ENCODE measurements at regions not wholly inside any gene's neighbourhood (a gene's known extent, or its start where the extent isn't known, plus 50 kb on each side); places are given as distances from the start of the nearest gene placed in this dataset.
"Not testable (repeated sequence)": the region's sequence is repeated elsewhere in the genome, so short reads cannot be mapped to it uniquely, and the experiment has no call there.

GRCh38 chrX:144119490-144119889 lies 235.6 kb downstream of the UBE2NL start:
- H3K9me3 ChIP-seq; intact Hi-C loops (cut with DNase I); H3K4me1 ChIP-seq; H3K27me3 ChIP-seq; H3K27ac ChIP-seq; H3K4me3 ChIP-seq; DNase-seq (ENCODE audit: extremely low spot score in 2 of 2); H3K36me3 ChIP-seq: not testable (repeated sequence)

- H3K36me3 ChIP-seq; H3K27ac ChIP-seq; DNase-seq (ENCODE audit: extremely low spot score in 2 of 2); H3K4me1 ChIP-seq; H3K9me3 ChIP-seq; H3K4me3 ChIP-seq; intact Hi-C loops (cut with DNase I); H3K27me3 ChIP-seq: not testable (repeated sequence)
Observed at GRCh38 chrX:144121566-144121965, 237.7 kb downstream of the UBE2NL start.

- H3K4me1 ChIP-seq; H3K27ac ChIP-seq; DNase-seq (ENCODE audit: extremely low spot score in 2 of 2); intact Hi-C loops (cut with DNase I); H3K4me3 ChIP-seq; H3K27me3 ChIP-seq; H3K36me3 ChIP-seq; H3K9me3 ChIP-seq: not testable (repeated sequence)
Observed at GRCh38 chrX:144127570-144128169, 243.8 kb downstream of the UBE2NL start.

GRCh38 chrX:144129511-144129910 lies 245.6 kb downstream of the UBE2NL start:
- H3K27me3 ChIP-seq; H3K36me3 ChIP-seq; H3K4me1 ChIP-seq; H3K4me3 ChIP-seq; H3K27ac ChIP-seq; intact Hi-C loops (cut with DNase I); H3K9me3 ChIP-seq; DNase-seq (ENCODE audit: extremely low spot score in 2 of 2): not testable (repeated sequence)

GRCh38 chrX:144130507-144130906 lies 246.6 kb downstream of the UBE2NL start:
- not testable (repeated sequence) for H3K9me3 ChIP-seq; H3K4me1 ChIP-seq; DNase-seq (ENCODE audit: extremely low spot score in 2 of 2)

GRCh38 chrX:144131080-144131479 lies 247.2 kb downstream of the UBE2NL start:
- H3K36me3 ChIP-seq; H3K27ac ChIP-seq; H3K4me3 ChIP-seq; H3K9me3 ChIP-seq; H3K27me3 ChIP-seq; H3K4me1 ChIP-seq; intact Hi-C loops (cut with DNase I); DNase-seq (ENCODE audit: extremely low spot score in 2 of 2): not testable (repeated sequence)

More at GRCh38 chrX:144130507-144130906, 246.6 kb downstream of the UBE2NL start:
- H3K4me3 ChIP-seq; H3K27me3 ChIP-seq; intact Hi-C loops (cut with DNase I); H3K27ac ChIP-seq; H3K36me3 ChIP-seq: not testable (repeated sequence)

GRCh38 chrX:144134448-144135119 lies 250.7 kb downstream of the UBE2NL start:
- H3K27ac ChIP-seq, result not testable (repeated sequence)

GRCh38 chrX:144154474-144154873 lies 270.6 kb downstream of the UBE2NL start:
- DNase-seq (ENCODE audit: extremely low spot score in 2 of 2); H3K4me3 ChIP-seq; H3K27me3 ChIP-seq; intact Hi-C loops (cut with DNase I); H3K4me1 ChIP-seq; H3K9me3 ChIP-seq; H3K27ac ChIP-seq; H3K36me3 ChIP-seq: not testable (repeated sequence)

More at GRCh38 chrX:144134448-144135119, 250.7 kb downstream of the UBE2NL start:
- H3K4me1 ChIP-seq; H3K4me3 ChIP-seq; DNase-seq (ENCODE audit: extremely low spot score in 2 of 2); H3K9me3 ChIP-seq; H3K27me3 ChIP-seq; intact Hi-C loops (cut with DNase I); H3K36me3 ChIP-seq: not testable (repeated sequence)

- H3K9me3 ChIP-seq; intact Hi-C loops (cut with DNase I); H3K4me1 ChIP-seq; DNase-seq (ENCODE audit: extremely low spot score in 2 of 2); H3K27me3 ChIP-seq; H3K36me3 ChIP-seq; H3K4me3 ChIP-seq; H3K27ac ChIP-seq: not testable (repeated sequence)
Observed at GRCh38 chrX:144185197-144185596, 301.3 kb downstream of the UBE2NL start.

- H3K27ac ChIP-seq; H3K4me3 ChIP-seq; H3K9me3 ChIP-seq; H3K36me3 ChIP-seq; H3K4me1 ChIP-seq; H3K27me3 ChIP-seq; DNase-seq (ENCODE audit: extremely low spot score in 2 of 2); intact Hi-C loops (cut with DNase I): not testable (repeated sequence)
Observed at GRCh38 chrX:144188489-144188888, 304.6 kb downstream of the UBE2NL start.

- H3K27me3 ChIP-seq; DNase-seq (ENCODE audit: extremely low spot score in 2 of 2); intact Hi-C loops (cut with DNase I); H3K27ac ChIP-seq; H3K4me1 ChIP-seq; H3K36me3 ChIP-seq; H3K4me3 ChIP-seq; H3K9me3 ChIP-seq: not testable (repeated sequence)
Observed at GRCh38 chrX:144197057-144197456, 313.2 kb downstream of the UBE2NL start.

GRCh38 chrX:144202726-144203125 lies 318.9 kb downstream of the UBE2NL start:
- H3K27ac ChIP-seq; intact Hi-C loops (cut with DNase I); H3K9me3 ChIP-seq; H3K4me1 ChIP-seq; DNase-seq (ENCODE audit: extremely low spot score in 2 of 2); H3K36me3 ChIP-seq; H3K4me3 ChIP-seq; H3K27me3 ChIP-seq: not testable (repeated sequence)

DNA sequence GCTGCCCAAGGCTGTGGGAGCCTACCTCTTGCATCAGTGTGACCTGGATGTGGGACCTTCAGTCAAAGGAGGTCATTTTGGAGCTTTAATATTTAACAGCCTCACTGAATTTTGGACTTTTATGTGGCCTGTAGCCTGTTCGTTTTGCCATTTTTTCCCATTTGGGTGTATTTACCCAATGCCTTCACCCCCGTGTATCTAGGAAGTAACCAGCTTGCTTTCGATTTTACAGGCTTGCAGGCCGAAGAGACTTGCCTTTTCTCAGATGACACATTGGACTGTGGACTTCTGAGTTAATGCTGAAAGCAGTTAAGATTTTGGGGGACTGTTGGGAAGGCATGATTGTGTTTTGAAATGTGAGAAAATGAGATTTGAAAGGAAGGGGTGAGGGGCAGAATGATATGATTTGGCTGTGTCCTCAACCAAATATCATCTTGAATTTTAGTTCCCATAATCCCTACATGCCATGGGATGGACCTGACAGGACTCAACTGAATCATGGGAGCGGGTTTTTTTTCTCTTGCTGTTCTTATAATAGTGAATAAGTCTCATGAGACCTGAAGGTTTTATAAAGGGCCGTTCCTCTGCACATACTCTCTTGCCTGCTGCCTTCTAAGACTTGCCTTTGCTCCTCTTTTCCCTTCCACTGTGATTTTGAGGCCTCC lies 324.6 kb downstream of the UBE2NL start:
- H3K36me3 ChIP-seq; H3K4me1 ChIP-seq; H3K4me3 ChIP-seq; DNase-seq (ENCODE audit: extremely low spot score in 2 of 2); H3K27me3 ChIP-seq; H3K27ac ChIP-seq; H3K9me3 ChIP-seq; intact Hi-C loops (cut with DNase I): not testable (repeated sequence)
